SK-N-SH treated with all-trans-retinoic acid at 6 μM for 48 hours (cell line): ENCODE measurements at regions not wholly inside any gene's neighbourhood (a gene's known extent, or its start where the extent isn't known, plus 50 kb on each side); places are given as distances from the start of the nearest gene placed in this dataset.
"Not testable (repeated sequence)": the region's sequence is repeated elsewhere in the genome, so short reads cannot be mapped to it uniquely, and the experiment has no call there.

Source experiments
- ATAC-seq: fragments of 200-7000 bp; cut with Tn5 transposase; 3 replicates; pipeline ENCODE4 v1.9.1; 2020; ENCODE audit warnings: mild to moderate bottlenecking, moderate library complexity
- BACH2 ChIP-seq: fragments of 250-450 bp; sonication (Bioruptor Pico); IDR thresholded peaks from 2 replicates; pipeline ENCODE4 v1.9.0; 2021; ENCODE audit warnings: mild to moderate bottlenecking, borderline replicate concordance
- CREB5 ChIP-seq: fragments of 250-450 bp; sonication (Bioruptor Pico); IDR thresholded peaks from 2 replicates; pipeline ENCODE4 v1.5.1; 2020; ENCODE audit warnings: low read depth, mild to moderate bottlenecking, moderate library complexity
- CSDC2 ChIP-seq: fragments of 250-450 bp; sonication (Bioruptor Pico); IDR thresholded peaks from 2 replicates; pipeline ENCODE4 v1.5.0; 2020; ENCODE audit warnings: mild to moderate bottlenecking, moderate library complexity
- CSRNP3 ChIP-seq: fragments of 250-450 bp; sonication (Bioruptor Pico); IDR thresholded peaks from 2 replicates; pipeline ENCODE4 v1.5.1; 2021; ENCODE audit warnings: mild to moderate bottlenecking, moderate library complexity
- ESRRG ChIP-seq: fragments of 250-450 bp; sonication (Bioruptor Pico); IDR thresholded peaks from 2 replicates; pipeline ENCODE4 v1.6.1; 2021; ENCODE audit warnings: mild to moderate bottlenecking
- ISL1 ChIP-seq: fragments of 250-450 bp; sonication (Bioruptor Pico); IDR thresholded peaks from 2 replicates; pipeline ENCODE4 v2.1.2; 2022; ENCODE audit warnings: mild to moderate bottlenecking, moderate library complexity
- OSR1 ChIP-seq: fragments of 250-450 bp; sonication (Bioruptor Pico); IDR thresholded peaks from 2 replicates; pipeline ENCODE4 v1.8.0; 2022; ENCODE audit warnings: moderate library complexity, mild to moderate bottlenecking, inconsistent platforms
- PATZ1 ChIP-seq: fragments of 250-450 bp; sonication (Bioruptor Pico); IDR thresholded peaks from 2 replicates; pipeline ENCODE4 v1.8.0; 2020; ENCODE audit warnings: mild to moderate bottlenecking, moderate library complexity, borderline replicate concordance
- POU6F1 ChIP-seq: fragments of 250-450 bp; sonication (Bioruptor Pico); IDR thresholded peaks from 2 replicates; pipeline ENCODE4 v1.8.0; 2021; ENCODE audit warnings: low read depth, mild to moderate bottlenecking, moderate library complexity, borderline replicate concordance
- PPARA ChIP-seq: fragments of 250-450 bp; sonication (Bioruptor Pico); IDR thresholded peaks from 2 replicates; pipeline ENCODE4 v1.5.0; 2020; ENCODE audit warnings: mild to moderate bottlenecking, borderline replicate concordance
- RARB ChIP-seq: fragments of 250-450 bp; sonication (Bioruptor Pico); IDR thresholded peaks from 2 replicates; pipeline ENCODE4 v1.8.0; 2021; ENCODE audit warnings: mild to moderate bottlenecking, moderate library complexity
- SNAI2 ChIP-seq: fragments of 250-450 bp; sonication (Bioruptor Pico); IDR thresholded peaks from 2 replicates; pipeline ENCODE4 v1.5.0; 2020; ENCODE audit warnings: mild to moderate bottlenecking, moderate library complexity
- TOX ChIP-seq: fragments of 250-450 bp; sonication (Bioruptor Pico); IDR thresholded peaks from 2 replicates; pipeline ENCODE4 v1.8.0; 2021; ENCODE audit warnings: mild to moderate bottlenecking, moderate library complexity, borderline replicate concordance
- TSHZ2 ChIP-seq: fragments of 250-450 bp; sonication (Bioruptor Pico); IDR thresholded peaks from 2 replicates; pipeline ENCODE4 v1.5.0; 2020; ENCODE audit warnings: mild to moderate bottlenecking, moderate library complexity
- ZFP3 ChIP-seq: fragments of 250-450 bp; sonication (Bioruptor Pico); IDR thresholded peaks from 2 replicates; pipeline ENCODE4 v1.5.0; 2020; ENCODE audit warnings: mild to moderate bottlenecking, moderate library complexity
- ZNF565 ChIP-seq: fragments of 450-650 bp; formaldehyde crosslinking; conservative IDR thresholded peaks from 2 replicates; pipeline ENCODE4 v1.5.0; 2020; ENCODE audit warnings: low read depth, mild to moderate bottlenecking, moderate library complexity
- ZNF70 ChIP-seq: fragments of 450-650 bp; formaldehyde crosslinking; IDR thresholded peaks from 2 replicates; pipeline ENCODE4 v1.5.0; 2020; ENCODE audit warnings: mild to moderate bottlenecking, moderate library complexity
- ZNF8 ChIP-seq: fragments of 450-650 bp; formaldehyde crosslinking; IDR thresholded peaks from 2 replicates; pipeline ENCODE4 v1.5.0; 2020; ENCODE audit warnings: mild to moderate bottlenecking, moderate library complexity

GRCh38 chr1:98557895-98558294, 103.6 kb upstream of the SNX7 start (continued):
- no peak for TF ChIP-seq POU6F1 (CRISPR knock-in tag)

- no peak for ATAC-seq
Observed at GRCh38 chr1:98556521-98557158, 104.9 kb upstream of the SNX7 start.

GRCh38 chr1:98555814-98556213, 105.7 kb upstream of the SNX7 start:
- TF ChIP-seq CSRNP3 (no peak), PATZ1 (CRISPR knock-in tag) (no peak), BACH2 (CRISPR knock-in tag) (no peak), ZFP3 (CRISPR knock-in tag) (no peak), OSR1 (CRISPR knock-in tag) (no peak), SNAI2 (CRISPR knock-in tag) (no peak), POU6F1 (CRISPR knock-in tag) (no peak), ISL1 (CRISPR knock-in tag) (no peak), TSHZ2 (CRISPR knock-in tag) (no peak), ZNF565 (CRISPR knock-in tag) (no peak), ZNF70 (CRISPR knock-in tag) (no peak), CREB5 (CRISPR knock-in tag) (no peak), PPARA (CRISPR knock-in tag) (no peak), CSDC2 (CRISPR knock-in tag) (no peak), TOX (no peak), ZNF8 (no peak), ESRRG (no peak)
- no peak for ATAC-seq

More at GRCh38 chr1:98556521-98557158, 104.9 kb upstream of the SNX7 start:
- TF ChIP-seq RARB (CRISPR knock-in tag), result no peak
- TF ChIP-seq, all 23 proteins: peak for 0

GRCh38 chr1:98552576-98553074, 108.9 kb upstream of the SNX7 start:
- ATAC-seq, result not testable (repeated sequence)
